ENCODE measurements at regions not wholly inside any gene's neighbourhood (a gene's known extent, or its start where the extent isn't known, plus 50 kb on each side); places are given as distances from the start of the nearest gene placed in this dataset.

DNA sequence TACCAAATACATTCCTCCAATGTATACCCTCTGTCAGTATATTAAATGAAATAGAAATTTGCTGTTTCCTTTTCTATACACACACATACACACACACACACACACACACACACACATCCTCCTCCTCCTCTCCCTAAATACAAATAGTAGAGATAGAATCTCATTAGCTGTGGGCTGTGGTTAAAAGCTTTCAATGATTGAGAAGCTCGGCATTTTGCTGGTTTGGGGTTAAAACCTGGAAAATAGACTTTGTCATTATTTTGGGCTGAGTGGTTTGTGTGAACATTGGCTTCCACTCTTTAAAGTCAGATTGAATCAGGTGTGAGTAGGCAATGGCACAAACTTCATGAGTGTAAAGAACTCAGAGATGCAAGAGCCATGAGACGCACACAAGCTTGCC, 596.0 kb downstream of the XPNPEP1 start (continued):
- TF ChIP-seq, protein P1, sequence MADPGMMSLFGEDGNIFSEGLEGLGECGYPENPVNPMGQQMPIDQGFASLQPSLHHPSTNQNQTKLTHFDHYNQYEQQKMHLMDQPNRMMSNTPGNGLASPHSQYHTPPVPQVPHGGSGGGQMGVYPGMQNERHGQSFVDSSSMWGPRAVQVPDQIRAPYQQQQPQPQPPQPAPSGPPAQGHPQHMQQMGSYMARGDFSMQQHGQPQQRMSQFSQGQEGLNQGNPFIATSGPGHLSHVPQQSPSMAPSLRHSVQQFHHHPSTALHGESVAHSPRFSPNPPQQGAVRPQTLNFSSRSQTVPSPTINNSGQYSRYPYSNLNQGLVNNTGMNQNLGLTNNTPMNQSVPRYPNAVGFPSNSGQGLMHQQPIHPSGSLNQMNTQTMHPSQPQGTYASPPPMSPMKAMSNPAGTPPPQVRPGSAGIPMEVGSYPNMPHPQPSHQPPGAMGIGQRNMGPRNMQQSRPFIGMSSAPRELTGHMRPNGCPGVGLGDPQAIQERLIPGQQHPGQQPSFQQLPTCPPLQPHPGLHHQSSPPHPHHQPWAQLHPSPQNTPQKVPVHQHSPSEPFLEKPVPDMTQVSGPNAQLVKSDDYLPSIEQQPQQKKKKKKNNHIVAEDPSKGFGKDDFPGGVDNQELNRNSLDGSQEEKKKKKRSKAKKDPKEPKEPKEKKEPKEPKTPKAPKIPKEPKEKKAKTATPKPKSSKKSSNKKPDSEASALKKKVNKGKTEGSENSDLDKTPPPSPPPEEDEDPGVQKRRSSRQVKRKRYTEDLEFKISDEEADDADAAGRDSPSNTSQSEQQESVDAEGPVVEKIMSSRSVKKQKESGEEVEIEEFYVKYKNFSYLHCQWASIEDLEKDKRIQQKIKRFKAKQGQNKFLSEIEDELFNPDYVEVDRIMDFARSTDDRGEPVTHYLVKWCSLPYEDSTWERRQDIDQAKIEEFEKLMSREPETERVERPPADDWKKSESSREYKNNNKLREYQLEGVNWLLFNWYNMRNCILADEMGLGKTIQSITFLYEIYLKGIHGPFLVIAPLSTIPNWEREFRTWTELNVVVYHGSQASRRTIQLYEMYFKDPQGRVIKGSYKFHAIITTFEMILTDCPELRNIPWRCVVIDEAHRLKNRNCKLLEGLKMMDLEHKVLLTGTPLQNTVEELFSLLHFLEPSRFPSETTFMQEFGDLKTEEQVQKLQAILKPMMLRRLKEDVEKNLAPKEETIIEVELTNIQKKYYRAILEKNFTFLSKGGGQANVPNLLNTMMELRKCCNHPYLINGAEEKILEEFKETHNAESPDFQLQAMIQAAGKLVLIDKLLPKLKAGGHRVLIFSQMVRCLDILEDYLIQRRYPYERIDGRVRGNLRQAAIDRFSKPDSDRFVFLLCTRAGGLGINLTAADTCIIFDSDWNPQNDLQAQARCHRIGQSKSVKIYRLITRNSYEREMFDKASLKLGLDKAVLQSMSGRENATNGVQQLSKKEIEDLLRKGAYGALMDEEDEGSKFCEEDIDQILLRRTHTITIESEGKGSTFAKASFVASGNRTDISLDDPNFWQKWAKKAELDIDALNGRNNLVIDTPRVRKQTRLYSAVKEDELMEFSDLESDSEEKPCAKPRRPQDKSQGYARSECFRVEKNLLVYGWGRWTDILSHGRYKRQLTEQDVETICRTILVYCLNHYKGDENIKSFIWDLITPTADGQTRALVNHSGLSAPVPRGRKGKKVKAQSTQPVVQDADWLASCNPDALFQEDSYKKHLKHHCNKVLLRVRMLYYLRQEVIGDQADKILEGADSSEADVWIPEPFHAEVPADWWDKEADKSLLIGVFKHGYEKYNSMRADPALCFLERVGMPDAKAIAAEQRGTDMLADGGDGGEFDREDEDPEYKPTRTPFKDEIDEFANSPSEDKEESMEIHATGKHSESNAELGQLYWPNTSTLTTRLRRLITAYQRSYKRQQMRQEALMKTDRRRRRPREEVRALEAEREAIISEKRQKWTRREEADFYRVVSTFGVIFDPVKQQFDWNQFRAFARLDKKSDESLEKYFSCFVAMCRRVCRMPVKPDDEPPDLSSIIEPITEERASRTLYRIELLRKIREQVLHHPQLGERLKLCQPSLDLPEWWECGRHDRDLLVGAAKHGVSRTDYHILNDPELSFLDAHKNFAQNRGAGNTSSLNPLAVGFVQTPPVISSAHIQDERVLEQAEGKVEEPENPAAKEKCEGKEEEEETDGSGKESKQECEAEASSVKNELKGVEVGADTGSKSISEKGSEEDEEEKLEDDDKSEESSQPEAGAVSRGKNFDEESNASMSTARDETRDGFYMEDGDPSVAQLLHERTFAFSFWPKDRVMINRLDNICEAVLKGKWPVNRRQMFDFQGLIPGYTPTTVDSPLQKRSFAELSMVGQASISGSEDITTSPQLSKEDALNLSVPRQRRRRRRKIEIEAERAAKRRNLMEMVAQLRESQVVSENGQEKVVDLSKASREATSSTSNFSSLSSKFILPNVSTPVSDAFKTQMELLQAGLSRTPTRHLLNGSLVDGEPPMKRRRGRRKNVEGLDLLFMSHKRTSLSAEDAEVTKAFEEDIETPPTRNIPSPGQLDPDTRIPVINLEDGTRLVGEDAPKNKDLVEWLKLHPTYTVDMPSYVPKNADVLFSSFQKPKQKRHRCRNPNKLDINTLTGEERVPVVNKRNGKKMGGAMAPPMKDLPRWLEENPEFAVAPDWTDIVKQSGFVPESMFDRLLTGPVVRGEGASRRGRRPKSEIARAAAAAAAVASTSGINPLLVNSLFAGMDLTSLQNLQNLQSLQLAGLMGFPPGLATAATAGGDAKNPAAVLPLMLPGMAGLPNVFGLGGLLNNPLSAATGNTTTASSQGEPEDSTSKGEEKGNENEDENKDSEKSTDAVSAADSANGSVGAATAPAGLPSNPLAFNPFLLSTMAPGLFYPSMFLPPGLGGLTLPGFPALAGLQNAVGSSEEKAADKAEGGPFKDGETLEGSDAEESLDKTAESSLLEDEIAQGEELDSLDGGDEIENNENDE (IDR thresholded peaks at IDR 0.05; ENCODE audit: insufficient replicate concordance, low read length): no peak
- TF ChIP-seq EP300 (IDR thresholded peaks at IDR 0.05; ENCODE audit: borderline replicate concordance in 1 of 2, low read depth in 2 of 2, low read length in 2 of 2): no peak
- no peak for TF ChIP-seq ASH2L (IDR thresholded peaks at IDR 0.05; ENCODE audit: low read length)
- TF ChIP-seq TAF7 (optimal IDR thresholded peaks at IDR 0.05; ENCODE audit: borderline replicate concordance, low read depth, low read length): no peak
- no peak for TF ChIP-seq JUND (IDR thresholded peaks at IDR 0.05; ENCODE audit: low read length)
- no peak for TF ChIP-seq RFX5 (IDR thresholded peaks at IDR 0.05; ENCODE audit: borderline replicate concordance, low read depth, low read length)
- no peak for TF ChIP-seq BACH1 (IDR thresholded peaks at IDR 0.05; ENCODE audit: low read length)
- TF ChIP-seq NANOG (IDR thresholded peaks at IDR 0.05; ENCODE audit: insufficient read depth, low read depth, low read length, poor library complexity, severe bottlenecking): no peak
- TF ChIP-seq PHF8 (conservative IDR thresholded peaks at IDR 0.05; ENCODE audit: low read depth, low read length): no peak
- no peak for TF ChIP-seq BCL11A (IDR thresholded peaks at IDR 0.05; ENCODE audit: low read depth in 2 of 2, low read length in 2 of 2)
- no peak for TF ChIP-seq HDAC2 (IDR thresholded peaks at IDR 0.05; ENCODE audit: borderline replicate concordance in 1 of 2, low read depth in 2 of 2, low read length in 2 of 2)
- TF ChIP-seq TBP (IDR thresholded peaks at IDR 0.05; ENCODE audit: low read depth, low read length): no peak
